K562 (cell line): ENCODE measurements at regions not wholly inside any gene's neighbourhood (a gene's known extent, or its start where the extent isn't known, plus 50 kb on each side); places are given as distances from the start of the nearest gene placed in this dataset.

Source experiments
- ATAC-seq: fragments of 200-7000 bp; cut with Tn5 transposase; 3 replicates; pipeline ENCODE4 v1.9.1; 2020; ENCODE audit warnings: moderate library complexity
- BruUV-seq: library from RNA; stranded (reverse); fragments of 400-500 nt; replicated peaks from 2 replicates; lab custom pipeline; 2021; lab: Mats Ljungman, UMichigan
- CTCF ChIA-PET: fragments of 300-600 bp; formaldehyde crosslinking; extraction: SDS; loops from one replicate; lab custom pipeline; 2021; ENCODE audit warnings: low intra/inter-chr PET ratio; lab: Yijun Ruan, JAX
- POLR2A ChIA-PET: fragments of 300-600, 350-650 bp; sonication (Branson Sonifier 250); formaldehyde crosslinking; extraction: SDS; loops from one replicate; lab custom pipeline; 2021; ENCODE audit warnings: antibody characterized with exemption, inconsistent platforms; lab: Yijun Ruan, JAX
- DNase-seq, 4 experiments: peaks; one replicate each; pipeline versions ENCODE4 v3.0.0 to v3.0.0-alpha.2; 2011 to 2018; ENCODE audit warnings: low spot score in 3 of 4, mixed read lengths in 3 of 4; ENCODE audit errors: extremely low read depth in 1 of 4
- FAIRE-seq: peaks from 2 replicates; lab custom pipeline; 2011; peaks lifted over from hg19 to GRCh38; lab: Jason Lieb, UNC
- H2AFZ ChIP-seq: 2 replicates; pipeline ENCODE4 v1.6.0; 2011; ENCODE audit warnings: low read depth, low read length, control low read depth, inconsistent platforms
- H3K27ac ChIP-seq: fragments of 200-600 bp; 3 replicates; pipeline ENCODE4 v1.8.0; 2011; ENCODE audit warnings: low read depth, mild to moderate bottlenecking, control low read depth, inconsistent platforms, low read length, moderate library complexity, mixed read lengths; ENCODE audit errors: extremely low read depth
- H3K27me3 ChIP-seq, 2 experiments: fragments of 300-600 bp in 1 of 2; 2 replicates in 1 of 2; 3 replicates in 1 of 2; pipeline versions ENCODE4 v1.6.0 to v1.8.0; 2011; ENCODE audit warnings: inconsistent platforms in 2 of 2, low read length in 2 of 2, mild to moderate bottlenecking in 1 of 2, mixed read lengths in 1 of 2, moderate library complexity in 1 of 2; ENCODE audit not compliant: control insufficient read depth in 2 of 2, insufficient read depth in 2 of 2
- H3K36me3 ChIP-seq: fragments of 300-600 bp; 3 replicates; pipeline ENCODE4 v1.8.0; 2011; ENCODE audit warnings: mild to moderate bottlenecking, low read length, inconsistent platforms; ENCODE audit not compliant: control insufficient read depth, insufficient read depth
- H3K4me1 ChIP-seq, 2 experiments: fragments of 200-600 bp in 1 of 2; replicated peaks in 1 of 2; 2 replicates in 1 of 2; 3 replicates in 1 of 2; pipeline versions ENCODE4 v1.5.1 to v1.8.0; 2011; ENCODE audit warnings: inconsistent platforms in 2 of 2, low read length in 2 of 2, mild to moderate bottlenecking in 1 of 2, mixed read lengths in 1 of 2, moderate library complexity in 1 of 2; ENCODE audit not compliant: control insufficient read depth in 2 of 2, insufficient read depth in 2 of 2
- H3K4me2 ChIP-seq: 2 replicates; pipeline ENCODE4 v1.6.1; 2011; ENCODE audit warnings: low read length, control low read depth, inconsistent platforms, mixed read lengths; ENCODE audit not compliant: insufficient read depth
- H3K4me3 ChIP-seq: fragments of 200-600 bp; sonication (generic), shearing (Covaris generic); 2 replicates; pipeline ENCODE4 v1.5.1; 2016; ENCODE audit warnings: control low read depth, inconsistent platforms
- H3K79me2 ChIP-seq: fragments of 200-600 bp; 3 replicates; pipeline ENCODE4 v1.8.0; 2011; ENCODE audit warnings: low read length, inconsistent platforms; ENCODE audit not compliant: control insufficient read depth, insufficient read depth
- H3K9ac ChIP-seq, 2 experiments: 2 replicates each; pipeline versions ENCODE4 v1.6.0 to v1.6.1; 2011; ENCODE audit warnings: low read depth in 2 of 2, low read length in 2 of 2, control low read depth in 1 of 2, inconsistent platforms in 1 of 2, mild to moderate bottlenecking in 1 of 2, mixed read lengths in 1 of 2; ENCODE audit not compliant: insufficient read depth in 1 of 2
- H3K9me1 ChIP-seq: one replicate; pipeline ENCODE4 v1.6.0; 2011; ENCODE audit warnings: inconsistent platforms, mild to moderate bottlenecking, low read length, moderate library complexity; ENCODE audit not compliant: control insufficient read depth, insufficient read depth
- H3K9me3 ChIP-seq: replicated peaks from 2 replicates; pipeline ENCODE4 v1.5.1; 2011; ENCODE audit warnings: low read depth, low read length, inconsistent platforms; ENCODE audit not compliant: control insufficient read depth, insufficient read depth
- H4K20me1 ChIP-seq: replicated peaks from 2 replicates; pipeline ENCODE4 v1.6.1; 2011; ENCODE audit warnings: low read length, inconsistent platforms, mixed read lengths; ENCODE audit not compliant: control insufficient read depth, insufficient read depth
- BHLHE40 ChIP-seq: IDR thresholded peaks from 2 replicates; pipeline ENCODE4 v1.6.1; 2011; ENCODE audit warnings: low read length, improper control_type of control experiment
- HCFC1 ChIP-seq: IDR thresholded peaks from 2 replicates; pipeline ENCODE4 v1.6.1; 2012; ENCODE audit warnings: low read depth, low read length, improper control_type of control experiment
- HMGXB4 ChIP-seq: sonication (generic); formaldehyde crosslinking; IDR thresholded peaks from 2 replicates; pipeline ENCODE4 v1.8.1; 2023; ENCODE audit warnings: mild to moderate bottlenecking, missing genetic modification reagents
- SP2 ChIP-seq: IDR thresholded peaks from 2 replicates; pipeline ENCODE4 v1.6.1; 2011; ENCODE audit warnings: mild to moderate bottlenecking, low read depth, low read length, moderate library complexity; ENCODE audit not compliant: poor library complexity, severe bottlenecking; ENCODE audit errors: extremely low read depth
- TFE3 ChIP-seq: fragments of 450-650 bp; formaldehyde crosslinking; IDR thresholded peaks from 2 replicates; pipeline ENCODE4 v1.4.0; 2020; ENCODE audit warnings: mild to moderate bottlenecking, mixed read lengths
- THRAP3 ChIP-seq: fragments of 450-650 bp; IDR thresholded peaks from 2 replicates; pipeline ENCODE4 v1.6.1; 2016; ENCODE audit warnings: mild to moderate bottlenecking, inconsistent platforms, borderline replicate concordance
- USF2 ChIP-seq: sonication (generic); formaldehyde crosslinking; IDR thresholded peaks from 2 replicates; pipeline ENCODE4 v1.5.0; 2020; ENCODE audit warnings: missing genetic modification reagents
- ZNF449 ChIP-seq: fragments of 250-450 bp; sonication (Bioruptor Pico); IDR thresholded peaks from 2 replicates; pipeline ENCODE4 v1.8.0; 2022; ENCODE audit warnings: moderate library complexity, mild to moderate bottlenecking, inconsistent platforms
- WGBS: fragments of 100-300 bp; shearing (Covaris generic); methylation state at CpG from one replicate; pipeline ENCODE4 v1.1.6; 2016; ENCODE audit warnings: low coverage, mixed read lengths; ENCODE audit not compliant: insufficient coverage; ENCODE audit errors: missing lambda C conversion rate; 5-methylcytosine and 5-hydroxymethylcytosine counted together
- in situ Hi-C: fragments of 300-500 bp; cut with MboI; formaldehyde crosslinking; loops from 4 replicates; pipeline ENCODE4 v1.15.0; 2018; ENCODE audit warnings: inconsistent platforms, mixed read lengths
- intact Hi-C: fragments of 100-400 bp; cut with micrococcal nuclease; formaldehyde crosslinking; loops from 2 replicates; pipeline ENCODE4 v1.14.2; 2022
- TF ChIP-seq, protein P1 (sequence below): sonication (generic); formaldehyde crosslinking; IDR thresholded peaks from 2 replicates; pipeline ENCODE4 v1.9.0; 2022; ENCODE audit warnings: mild to moderate bottlenecking, missing genetic modification reagents

GRCh38 chr6:166251655-166252054 is 56.5 kb downstream of the PRR18 start:
- ChIA-PET CTCF (no interaction called here), POLR2A (no interaction called here)
- H3K27ac ChIP-seq = no peak overlapping the region
- FAIRE-seq (peak; percentile 26), ATAC-seq (no peak), DNase-seq (no peak)
- peaks cover 0 to 19% of the 10 kb centered on the region in 2 experiments; a peak in 2 of 5 replicates for H3K4me1 ChIP-seq
- 5% methylated on average over 6 of the region's 6 CpGs for WGBS
- H4K20me1 ChIP-seq = no peaks in the 10 kb centered on the region
- intact Hi-C loops = no loop called here
- H3K9me3 ChIP-seq = no peaks in the 10 kb centered on the region
- peaks cover 24 to 46% of the 10 kb centered on the region in 2 experiments; a peak in 4 of 5 replicates for H3K27me3 ChIP-seq
- H3K4me3 ChIP-seq = no peak overlapping the region
- in situ Hi-C loops = no loop called here
- BruUV-seq = no TSS peak
- H3K9ac ChIP-seq = no peak overlapping the region
- no peaks in the 10 kb centered on the region for H3K36me3 ChIP-seq
- H3K4me2 ChIP-seq = no peak overlapping the region
- no peaks in the 10 kb centered on the region for H3K9me1 ChIP-seq
- no peak for TF ChIP-seq HMGXB4 (CRISPR knock-in tag)
- TF ChIP-seq USF2 (CRISPR knock-in tag) = peak; percentile 55
- TF ChIP-seq SP2 = no peak
- no peak for TF ChIP-seq THRAP3
- TF ChIP-seq, protein P1, sequence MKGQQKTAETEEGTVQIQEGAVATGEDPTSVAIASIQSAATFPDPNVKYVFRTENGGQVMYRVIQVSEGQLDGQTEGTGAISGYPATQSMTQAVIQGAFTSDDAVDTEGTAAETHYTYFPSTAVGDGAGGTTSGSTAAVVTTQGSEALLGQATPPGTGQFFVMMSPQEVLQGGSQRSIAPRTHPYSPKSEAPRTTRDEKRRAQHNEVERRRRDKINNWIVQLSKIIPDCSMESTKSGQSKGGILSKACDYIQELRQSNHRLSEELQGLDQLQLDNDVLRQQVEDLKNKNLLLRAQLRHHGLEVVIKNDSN (CRISPR knock-in tag) = peak; percentile 25; the same call in 1 of the 2 replicates
- TF ChIP-seq ZNF449 = no peak
- TF ChIP-seq BHLHE40 = peak; percentile 42; the same call in 1 of the 2 replicates
- TF ChIP-seq TFE3 (CRISPR knock-in tag) = peak; percentile 41
- TF ChIP-seq HCFC1 = no peak
- H2AFZ ChIP-seq = no peak overlapping the region
- H3K79me2 ChIP-seq = no peaks in the 10 kb centered on the region
